ENCODE measurements at regions not wholly inside any gene's neighbourhood (a gene's known extent, or its start where the extent isn't known, plus 50 kb on each side); places are given as distances from the start of the nearest gene placed in this dataset.

DNA sequence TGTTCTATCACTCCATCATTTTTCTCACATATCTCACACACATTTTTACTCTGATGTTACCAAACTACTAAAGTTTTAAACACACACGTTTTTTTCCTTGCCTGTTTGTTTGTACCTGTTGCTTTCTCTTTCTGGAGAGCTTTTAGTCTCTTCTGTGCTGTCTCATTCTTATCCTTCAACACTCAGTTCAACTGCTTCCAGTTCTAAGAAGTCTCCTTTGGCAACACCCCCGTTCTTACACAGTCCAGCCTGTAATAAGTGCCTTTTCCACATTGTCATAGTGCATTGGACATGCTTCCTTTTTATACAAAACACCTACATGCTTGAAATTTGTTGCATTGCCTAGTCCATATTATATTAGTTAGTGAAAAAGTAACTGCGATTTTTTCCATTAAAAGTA lies 360.2 kb upstream of the BRINP3 start:
- no peak for TF ChIP-seq ATF3 (IDR thresholded peaks at IDR 0.05; ENCODE audit: borderline replicate concordance, extremely low read depth, low read depth, low read length)
- no peak for TF ChIP-seq MYC (IDR thresholded peaks at IDR 0.05; ENCODE audit: insufficient read depth, insufficient read length, insufficient replicate concordance, low read length, severe bottlenecking)
- no peak for TF ChIP-seq YY1 (IDR thresholded peaks at IDR 0.05; ENCODE audit: low read depth, low read length)
- no peak for TF ChIP-seq RAD21 (IDR thresholded peaks at IDR 0.05; ENCODE audit: insufficient read depth, low read depth, low read length)
- no peak for TF ChIP-seq ZZZ3 (IDR thresholded peaks at IDR 0.05; ENCODE audit: control insufficient read depth, insufficient read length, low read depth)

All from GM12878 (cell line).